ENCODE measurements at regions not wholly inside any gene's neighbourhood (a gene's known extent, or its start where the extent isn't known, plus 50 kb on each side); places are given as distances from the start of the nearest gene placed in this dataset.

DNA sequence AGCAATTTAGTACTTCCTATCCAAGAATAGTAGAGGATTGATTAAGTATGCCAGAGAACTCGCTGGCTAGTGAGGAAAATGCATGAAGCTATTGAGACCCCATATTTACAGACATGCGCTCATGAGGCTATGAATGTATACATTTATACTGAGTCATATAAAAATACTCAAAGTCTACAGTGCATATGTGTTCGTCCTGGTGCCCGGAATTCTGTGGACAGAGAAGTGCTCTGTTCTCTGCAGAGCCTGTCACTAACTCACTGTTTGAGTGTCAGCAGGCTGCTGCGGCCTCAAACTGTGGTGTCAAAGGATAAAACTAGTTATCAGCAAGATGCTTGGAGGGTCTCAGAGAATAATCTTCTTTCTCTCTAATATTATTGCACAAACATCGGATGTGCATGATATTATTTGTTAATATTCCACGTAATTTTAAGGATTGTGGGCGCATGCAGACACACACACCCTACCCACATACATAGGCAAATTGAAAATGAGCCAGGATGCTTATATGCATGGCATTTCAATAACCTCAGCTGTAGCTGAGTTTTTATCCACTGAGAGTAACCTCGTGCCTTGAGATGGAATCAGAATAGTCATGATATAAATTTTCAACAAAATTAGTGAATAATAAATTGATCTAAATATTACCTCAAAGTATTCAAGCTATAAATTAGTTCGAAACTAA lies 50.0 kb upstream of the TSC22D2 start:
- TF ChIP-seq, protein P1, sequence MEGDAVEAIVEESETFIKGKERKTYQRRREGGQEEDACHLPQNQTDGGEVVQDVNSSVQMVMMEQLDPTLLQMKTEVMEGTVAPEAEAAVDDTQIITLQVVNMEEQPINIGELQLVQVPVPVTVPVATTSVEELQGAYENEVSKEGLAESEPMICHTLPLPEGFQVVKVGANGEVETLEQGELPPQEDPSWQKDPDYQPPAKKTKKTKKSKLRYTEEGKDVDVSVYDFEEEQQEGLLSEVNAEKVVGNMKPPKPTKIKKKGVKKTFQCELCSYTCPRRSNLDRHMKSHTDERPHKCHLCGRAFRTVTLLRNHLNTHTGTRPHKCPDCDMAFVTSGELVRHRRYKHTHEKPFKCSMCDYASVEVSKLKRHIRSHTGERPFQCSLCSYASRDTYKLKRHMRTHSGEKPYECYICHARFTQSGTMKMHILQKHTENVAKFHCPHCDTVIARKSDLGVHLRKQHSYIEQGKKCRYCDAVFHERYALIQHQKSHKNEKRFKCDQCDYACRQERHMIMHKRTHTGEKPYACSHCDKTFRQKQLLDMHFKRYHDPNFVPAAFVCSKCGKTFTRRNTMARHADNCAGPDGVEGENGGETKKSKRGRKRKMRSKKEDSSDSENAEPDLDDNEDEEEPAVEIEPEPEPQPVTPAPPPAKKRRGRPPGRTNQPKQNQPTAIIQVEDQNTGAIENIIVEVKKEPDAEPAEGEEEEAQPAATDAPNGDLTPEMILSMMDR (IDR thresholded peaks at IDR 0.05; ENCODE audit: insufficient read depth, missing control alignments): no peak
- DNase-seq (ENCODE audit: insufficient read length, low spot score): no peak
- FAIRE-seq: no peak

DNA sequence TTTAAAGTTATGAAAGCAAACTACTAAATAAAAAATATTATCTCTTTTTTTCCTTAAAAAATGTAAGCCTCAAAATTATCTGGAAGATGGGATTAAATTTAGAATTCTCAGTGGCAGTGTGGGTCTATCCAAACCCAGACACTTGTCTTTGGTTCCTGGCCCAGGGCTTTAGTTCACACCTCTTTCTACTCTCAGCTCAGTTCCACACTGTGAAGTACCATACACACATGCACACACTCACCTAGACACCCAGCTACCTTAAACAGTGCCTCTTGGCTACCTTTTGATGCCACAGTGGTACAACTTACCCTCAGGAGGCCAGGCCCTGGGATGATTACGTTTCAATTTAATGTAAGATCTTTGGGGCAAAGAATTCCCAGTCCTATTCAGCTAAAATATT lies 51.0 kb upstream of the TSC22D2 start:
- TF ChIP-seq, protein P1 (IDR thresholded peaks at IDR 0.05; ENCODE audit: insufficient read depth, missing control alignments): no peak
- DNase-seq (ENCODE audit: insufficient read length, low spot score) (no peak), FAIRE-seq (no peak)

DNA sequence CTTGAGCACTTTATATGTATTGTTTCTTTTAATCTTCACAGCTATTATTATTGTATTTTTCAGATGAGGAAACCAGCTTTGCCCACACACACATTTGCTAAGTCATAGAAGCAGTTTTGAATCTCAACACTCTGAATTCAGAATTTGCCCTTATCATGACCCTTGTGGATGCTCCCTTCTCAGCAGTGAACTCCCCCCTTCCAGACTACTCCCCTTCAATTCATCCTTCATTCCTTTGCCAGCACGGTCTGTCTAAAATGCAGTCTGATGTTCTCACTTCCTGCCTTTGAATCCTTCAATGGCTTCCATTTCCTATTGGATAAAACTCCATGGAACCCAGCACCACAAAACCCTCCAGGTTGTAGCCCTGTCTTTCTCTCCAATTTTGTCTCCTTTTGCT lies 52.5 kb upstream of the TSC22D2 start:
- FAIRE-seq: no peak
- DNase-seq (ENCODE audit: insufficient read length, low spot score): no peak
- TF ChIP-seq, protein P1 (IDR thresholded peaks at IDR 0.05; ENCODE audit: insufficient read depth, missing control alignments): no peak

DNA sequence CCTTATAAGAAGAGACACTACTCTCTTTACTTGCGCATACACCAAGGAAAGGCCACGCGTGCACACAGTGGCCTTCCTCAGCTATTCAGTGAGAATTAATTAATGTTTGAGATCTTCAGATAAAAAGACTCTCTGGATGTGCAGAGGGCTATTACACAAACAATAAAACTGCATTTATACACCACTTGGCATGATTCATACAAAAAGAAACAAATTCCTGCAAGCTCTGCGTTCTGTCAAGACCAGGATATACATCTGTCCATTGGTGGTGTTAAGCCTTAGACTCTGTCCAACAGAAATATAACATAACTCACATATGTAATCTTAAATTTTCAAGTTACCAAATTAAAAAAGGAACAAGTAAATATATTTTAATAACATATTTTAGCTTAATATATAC lies 55.2 kb upstream of the TSC22D2 start:
- DNase-seq (ENCODE audit: insufficient read length, low spot score): no peak
- FAIRE-seq: no peak

DNA sequence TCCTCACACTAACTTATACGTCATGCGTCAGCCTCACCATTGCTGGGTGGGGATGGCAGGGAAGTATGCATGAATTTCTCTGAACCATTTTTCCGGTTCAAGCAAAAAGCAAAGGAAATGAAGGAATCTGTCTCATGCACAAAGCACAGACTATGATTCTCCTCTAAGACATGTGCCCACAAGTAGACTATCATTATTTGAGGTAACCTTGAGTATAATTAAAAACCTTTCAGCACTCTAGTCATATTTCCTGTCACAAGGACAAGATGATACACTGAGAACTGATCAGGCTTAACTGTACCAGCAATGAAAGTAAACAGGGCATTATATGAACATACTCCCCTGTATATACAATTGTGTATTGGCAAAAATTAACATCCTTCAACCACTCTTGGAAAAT lies 56.7 kb upstream of the TSC22D2 start:
- TF ChIP-seq, protein P1 (IDR thresholded peaks at IDR 0.05; ENCODE audit: insufficient read depth, missing control alignments): no peak
- no peak for DNase-seq (ENCODE audit: insufficient read length, low spot score)

More for the DNA sequence above, 55.2 kb upstream of the TSC22D2 start:
- TF ChIP-seq, protein P1 (IDR thresholded peaks at IDR 0.05; ENCODE audit: insufficient read depth, missing control alignments): no peak

DNA sequence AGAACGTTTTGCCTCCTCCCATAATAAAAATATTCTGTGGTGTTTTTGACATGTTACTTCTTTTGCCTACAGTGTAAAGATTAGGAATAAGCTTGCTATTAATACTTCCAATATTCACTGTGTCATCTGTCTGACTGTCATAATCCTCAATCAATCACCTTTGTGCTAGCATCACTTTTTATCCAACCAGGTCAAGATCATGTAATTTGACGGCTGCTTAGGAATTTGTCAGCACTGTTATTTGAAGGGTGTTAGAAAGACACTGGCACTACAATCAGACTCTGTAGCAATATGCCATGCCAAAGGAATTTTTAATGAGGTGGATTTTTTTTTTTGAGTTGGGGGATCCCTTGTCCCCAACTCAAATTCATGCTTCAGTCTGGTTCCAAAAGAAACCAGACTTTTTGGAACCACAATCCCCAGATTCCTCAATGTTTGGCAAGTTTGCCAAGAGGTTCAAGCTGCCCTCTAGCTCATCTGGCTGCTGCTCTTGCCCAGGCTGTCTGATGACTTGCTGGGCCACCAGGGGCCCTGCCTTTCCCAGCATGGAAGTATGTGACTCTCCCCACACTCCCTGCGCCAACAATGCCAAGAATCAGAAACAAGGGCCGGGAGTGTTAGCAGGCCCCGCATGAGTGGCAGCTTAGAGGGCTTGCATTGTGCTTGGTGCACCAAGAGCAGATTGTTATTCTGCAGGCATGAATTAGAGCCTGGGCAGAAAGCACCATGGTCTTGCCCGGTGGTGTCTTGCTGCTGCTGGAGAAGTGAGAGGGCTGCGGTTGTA lies 58.6 kb upstream of the TSC22D2 start:
- FAIRE-seq (no peak), DNase-seq (ENCODE audit: insufficient read length, low spot score) (no peak)
- TF ChIP-seq, protein P1 (IDR thresholded peaks at IDR 0.05; ENCODE audit: insufficient read depth, missing control alignments): no peak

More for the DNA sequence above, 56.7 kb upstream of the TSC22D2 start:
- FAIRE-seq: no peak

DNA sequence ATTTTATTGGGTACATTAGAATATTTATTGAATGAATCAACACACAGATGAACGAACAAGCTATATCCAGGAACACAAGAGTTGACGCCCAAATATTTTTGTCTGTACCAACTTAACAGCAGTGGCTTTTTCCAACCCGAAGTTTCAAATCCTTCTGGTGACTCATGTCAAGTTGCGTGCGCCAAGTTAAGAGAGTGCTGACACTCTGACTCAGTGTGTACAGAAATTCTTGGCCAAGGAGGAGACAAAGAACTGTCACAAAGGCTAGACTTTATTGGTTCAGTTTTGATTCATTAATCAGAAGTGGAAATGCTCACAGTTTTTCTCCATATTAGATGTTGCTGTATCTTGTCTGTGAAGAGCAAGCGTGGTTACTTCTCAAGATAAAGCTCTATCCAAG lies 59.6 kb upstream of the TSC22D2 start:
- no peak for DNase-seq (ENCODE audit: insufficient read length, low spot score)
- FAIRE-seq: no peak
- TF ChIP-seq, protein P1 (IDR thresholded peaks at IDR 0.05; ENCODE audit: insufficient read depth, missing control alignments): no peak

Data from D721Med (cell line).